ENCODE measurements at regions not wholly inside any gene's neighbourhood (a gene's known extent, or its start where the extent isn't known, plus 50 kb on each side); places are given as distances from the start of the nearest gene placed in this dataset.

GRCh38 chr20:51318058-51318949 is 224.2 kb downstream of the NFATC2 start:
- Histone ChIP-seq H3K9ac (ENCODE audit: low read length) (no peak overlapping the region), H3K27me3 (ENCODE audit: control insufficient read depth, insufficient read depth, low read length) (peaks cover under 1% of the 10 kb centered on the region), H3K9me3 (ENCODE audit: control insufficient read depth, low read depth, low read length) (no peaks in the 10 kb centered on the region), H3K4me3 (ENCODE audit: low read length) (no peak overlapping the region), H3K27ac (ENCODE audit: low read length) (no peak overlapping the region), H3K4me1 (ENCODE audit: control insufficient read depth, low read depth, low read length) (peaks cover 6% of the 10 kb centered on the region), H3K36me3 (ENCODE audit: control insufficient read depth, low read depth, low read length) (no peaks in the 10 kb centered on the region)

- H3K36me3 ChIP-seq (ENCODE audit: control insufficient read depth, low read depth, low read length), result no peaks in the 10 kb centered on the region
- no peaks in the 10 kb centered on the region for H3K9me3 ChIP-seq (ENCODE audit: control insufficient read depth, low read depth, low read length)
- H3K4me3 ChIP-seq (ENCODE audit: low read length), result no peak overlapping the region
- peaks cover 26% of the 10 kb centered on the region for H3K4me1 ChIP-seq (ENCODE audit: control insufficient read depth, low read depth, low read length)
- H3K27ac ChIP-seq (ENCODE audit: low read length), result no peak overlapping the region
- no peak overlapping the region for H3K9ac ChIP-seq (ENCODE audit: low read length)
- H3K27me3 ChIP-seq (ENCODE audit: control insufficient read depth, insufficient read depth, low read length), result peaks cover 5% of the 10 kb centered on the region
Measured at GRCh38 chr20:51315390-51315789, 227.1 kb downstream of the NFATC2 start.

GRCh38 chr20:51313358-51313827 is 229.1 kb downstream of the NFATC2 start:
- Histone ChIP-seq H3K9ac (ENCODE audit: low read length) (no peak overlapping the region), H3K27ac (ENCODE audit: low read length) (no peak overlapping the region), H3K9me3 (ENCODE audit: control insufficient read depth, low read depth, low read length) (no peaks in the 10 kb centered on the region), H3K4me1 (ENCODE audit: control insufficient read depth, low read depth, low read length) (peaks cover 32% of the 10 kb centered on the region), H3K36me3 (ENCODE audit: control insufficient read depth, low read depth, low read length) (no peaks in the 10 kb centered on the region), H3K4me3 (ENCODE audit: low read length) (no peak overlapping the region), H3K27me3 (ENCODE audit: control insufficient read depth, insufficient read depth, low read length) (peaks cover 11% of the 10 kb centered on the region)

GRCh38 chr20:51312480-51312783 is 230.1 kb downstream of the NFATC2 start:
- no peaks in the 10 kb centered on the region for H3K9me3 ChIP-seq (ENCODE audit: control insufficient read depth, low read depth, low read length)
- no peaks in the 10 kb centered on the region for H3K36me3 ChIP-seq (ENCODE audit: control insufficient read depth, low read depth, low read length)
- H3K4me3 ChIP-seq (ENCODE audit: low read length), result peak overlapping the region; percentile 23
- H3K4me1 ChIP-seq (ENCODE audit: control insufficient read depth, low read depth, low read length), result peaks cover 31% of the 10 kb centered on the region
- peaks cover 15% of the 10 kb centered on the region for H3K27me3 ChIP-seq (ENCODE audit: control insufficient read depth, insufficient read depth, low read length)
- H3K27ac ChIP-seq (ENCODE audit: low read length), result no peak overlapping the region
- no peak overlapping the region for H3K9ac ChIP-seq (ENCODE audit: low read length)

GRCh38 chr20:51311636-51312479 is 230.7 kb downstream of the NFATC2 start:
- no peaks in the 10 kb centered on the region for H3K9me3 ChIP-seq (ENCODE audit: control insufficient read depth, low read depth, low read length)
- H3K9ac ChIP-seq (ENCODE audit: low read length), result no peak overlapping the region
- no peak overlapping the region for H3K27ac ChIP-seq (ENCODE audit: low read length)
- H3K4me1 ChIP-seq (ENCODE audit: control insufficient read depth, low read depth, low read length), result peaks cover 31% of the 10 kb centered on the region
- H3K4me3 ChIP-seq (ENCODE audit: low read length), result peak overlapping the region; percentile 23
- peaks cover 16% of the 10 kb centered on the region for H3K27me3 ChIP-seq (ENCODE audit: control insufficient read depth, insufficient read depth, low read length)
- H3K36me3 ChIP-seq (ENCODE audit: control insufficient read depth, low read depth, low read length), result no peaks in the 10 kb centered on the region

- Histone ChIP-seq H3K27ac (ENCODE audit: low read length) (no peak overlapping the region), H3K9me3 (ENCODE audit: control insufficient read depth, low read depth, low read length) (no peaks in the 10 kb centered on the region), H3K9ac (ENCODE audit: low read length) (no peak overlapping the region), H3K4me3 (ENCODE audit: low read length) (no peak overlapping the region), H3K36me3 (ENCODE audit: control insufficient read depth, low read depth, low read length) (no peaks in the 10 kb centered on the region), H3K27me3 (ENCODE audit: control insufficient read depth, insufficient read depth, low read length) (peaks cover 16% of the 10 kb centered on the region), H3K4me1 (ENCODE audit: control insufficient read depth, low read depth, low read length) (peaks cover 45% of the 10 kb centered on the region)
Measured at GRCh38 chr20:51310216-51310615, 232.3 kb downstream of the NFATC2 start.

- Histone ChIP-seq H3K9ac (ENCODE audit: low read length) (no peak overlapping the region), H3K36me3 (ENCODE audit: control insufficient read depth, low read depth, low read length) (no peaks in the 10 kb centered on the region), H3K27me3 (ENCODE audit: control insufficient read depth, insufficient read depth, low read length) (peaks cover 16% of the 10 kb centered on the region), H3K4me3 (ENCODE audit: low read length) (no peak overlapping the region), H3K9me3 (ENCODE audit: control insufficient read depth, low read depth, low read length) (peaks cover 8% of the 10 kb centered on the region), H3K27ac (ENCODE audit: low read length) (no peak overlapping the region), H3K4me1 (ENCODE audit: control insufficient read depth, low read depth, low read length) (peaks cover 51% of the 10 kb centered on the region)
Measured at GRCh38 chr20:51309128-51309527, 233.4 kb downstream of the NFATC2 start.

GRCh38 chr20:51306521-51307358 is 235.8 kb downstream of the NFATC2 start:
- Histone ChIP-seq H3K9ac (ENCODE audit: low read length) (peak overlapping the region; percentile 19), H3K4me1 (ENCODE audit: control insufficient read depth, low read depth, low read length) (peaks cover 35% of the 10 kb centered on the region), H3K36me3 (ENCODE audit: control insufficient read depth, low read depth, low read length) (no peaks in the 10 kb centered on the region), H3K27me3 (ENCODE audit: control insufficient read depth, insufficient read depth, low read length) (peaks cover 10% of the 10 kb centered on the region), H3K9me3 (ENCODE audit: control insufficient read depth, low read depth, low read length) (peaks cover 16% of the 10 kb centered on the region), H3K4me3 (ENCODE audit: low read length) (peak overlapping the region; percentile 25), H3K27ac (ENCODE audit: low read length) (peak overlapping the region; percentile 5)

- peaks cover 16% of the 10 kb centered on the region for H3K9me3 ChIP-seq (ENCODE audit: control insufficient read depth, low read depth, low read length)
- H3K27ac ChIP-seq (ENCODE audit: low read length), result peak overlapping the region; percentile 5
- H3K9ac ChIP-seq (ENCODE audit: low read length), result peak overlapping the region; percentile 19
- H3K4me1 ChIP-seq (ENCODE audit: control insufficient read depth, low read depth, low read length), result peaks cover 29% of the 10 kb centered on the region
- no peaks in the 10 kb centered on the region for H3K36me3 ChIP-seq (ENCODE audit: control insufficient read depth, low read depth, low read length)
- peak overlapping the region; percentile 25 for H3K4me3 ChIP-seq (ENCODE audit: low read length)
- peaks cover 10% of the 10 kb centered on the region for H3K27me3 ChIP-seq (ENCODE audit: control insufficient read depth, insufficient read depth, low read length)
Measured at GRCh38 chr20:51306081-51306480, 236.4 kb downstream of the NFATC2 start.

- H3K9me3 ChIP-seq (ENCODE audit: control insufficient read depth, low read depth, low read length), result peaks cover 20% of the 10 kb centered on the region
- peak overlapping the region; percentile 62 for H3K27ac ChIP-seq (ENCODE audit: low read length)
- peak overlapping the region; percentile 20 for H3K9ac ChIP-seq (ENCODE audit: low read length)
- H3K4me3 ChIP-seq (ENCODE audit: low read length), result peak overlapping the region; percentile 25
- peaks cover 29% of the 10 kb centered on the region for H3K4me1 ChIP-seq (ENCODE audit: control insufficient read depth, low read depth, low read length)
- H3K36me3 ChIP-seq (ENCODE audit: control insufficient read depth, low read depth, low read length), result no peaks in the 10 kb centered on the region
- H3K27me3 ChIP-seq (ENCODE audit: control insufficient read depth, insufficient read depth, low read length), result peaks cover 10% of the 10 kb centered on the region
Measured at GRCh38 chr20:51305316-51306052, 237.0 kb downstream of the NFATC2 start.
